ENCODE measurements at regions not wholly inside any gene's neighbourhood (a gene's known extent, or its start where the extent isn't known, plus 50 kb on each side); places are given as distances from the start of the nearest gene placed in this dataset.

DNA sequence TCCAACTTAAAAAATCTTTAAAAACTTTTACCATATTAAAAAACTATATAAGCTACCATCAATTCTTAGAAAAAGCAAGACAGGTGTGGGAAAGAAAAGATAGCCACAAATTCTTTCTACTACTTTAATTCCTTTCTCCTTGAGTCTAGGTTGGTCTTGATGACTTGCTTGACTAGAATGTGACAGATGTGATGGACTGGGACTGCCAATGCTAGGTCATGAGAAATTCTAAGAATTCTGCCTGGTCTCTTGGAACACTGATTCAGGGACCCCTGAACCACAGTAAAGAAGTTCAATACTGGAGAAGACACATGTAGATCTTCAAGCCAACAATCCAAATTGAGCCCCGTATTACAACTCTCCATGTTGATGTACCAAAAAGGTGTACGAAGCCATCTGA, 326.6 kb upstream of the B3GALT2 start:
- TF ChIP-seq CTCF (conservative IDR thresholded peaks at IDR 0.05), result no peak
- TF ChIP-seq EZH2 (IDR thresholded peaks at IDR 0.05; ENCODE audit: low read depth), result no peak

All from PC-9 (cell line).